ENCODE measurements at regions not wholly inside any gene's neighbourhood (a gene's known extent, or its start where the extent isn't known, plus 50 kb on each side); places are given as distances from the start of the nearest gene placed in this dataset.

GRCh38 chr2:215550331-215550730 lies 114.5 kb upstream of the FN1 start:
- no peak for TF ChIP-seq EZH2 (IDR thresholded peaks at IDR 0.05; ENCODE audit: borderline replicate concordance, insufficient read depth, low read depth, low read length, poor library complexity, severe bottlenecking)
- TF ChIP-seq CTCF (IDR thresholded peaks at IDR 0.05) = no peak
